Left renal cortex interstitium (tissue), 4 donors: ENCODE measurements at regions not wholly inside any gene's neighbourhood (a gene's known extent, or its start where the extent isn't known, plus 50 kb on each side); places are given as distances from the start of the nearest gene placed in this dataset.
A peak's percentile ranks its signal among the peaks of the same experiment; 100 is the strongest.
"Not testable (repeated sequence)": the region's sequence is repeated elsewhere in the genome, so short reads cannot be mapped to it uniquely, and the experiment has no call there.

Experiments
- DNase-seq, 4 donors: peaks; one replicate each; pipeline ENCODE4 v3.0.0-alpha.2; 2013; ENCODE audit warnings: low read depth in 4 of 4, low spot score in 2 of 4, missing footprints in 1 of 4

DNA sequence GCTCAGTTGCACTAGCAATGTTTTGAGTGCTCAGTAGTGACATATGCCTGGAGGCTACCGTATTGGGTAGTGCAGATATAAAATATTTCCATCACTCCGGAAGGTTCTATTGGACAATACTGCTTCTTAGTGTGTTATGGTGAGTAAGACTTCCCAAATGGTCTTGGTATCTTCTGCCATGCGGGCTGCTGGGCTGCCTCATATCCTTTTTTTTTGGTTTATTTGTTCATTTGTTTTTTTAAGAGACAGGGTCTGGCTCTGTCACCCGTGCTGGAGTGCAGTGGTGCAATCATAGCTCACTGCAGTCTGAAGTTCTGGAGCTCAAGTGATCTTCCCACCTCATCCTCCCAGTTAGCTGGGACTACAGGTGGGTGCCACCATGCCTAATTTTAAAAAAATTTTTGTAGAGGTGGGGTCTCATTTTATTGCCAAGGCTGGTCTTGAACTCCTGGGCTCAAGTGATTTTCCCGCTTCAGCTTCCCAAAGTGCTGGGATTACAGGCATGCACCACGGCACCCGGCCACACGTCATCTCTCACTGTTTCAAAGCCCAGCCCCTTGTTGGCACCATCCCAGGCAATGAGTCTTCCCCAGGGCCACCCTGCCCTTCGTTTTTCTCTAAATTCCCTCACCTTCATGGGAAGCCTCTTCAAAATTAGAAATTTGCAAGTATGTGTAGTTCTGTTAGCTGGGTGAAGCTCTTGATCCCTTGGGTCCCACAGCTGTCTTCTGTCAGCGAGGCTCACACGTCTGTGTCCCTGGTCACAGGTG lies 111.0 kb upstream of the KLF14 start:
- DNase-seq: no peak

DNA sequence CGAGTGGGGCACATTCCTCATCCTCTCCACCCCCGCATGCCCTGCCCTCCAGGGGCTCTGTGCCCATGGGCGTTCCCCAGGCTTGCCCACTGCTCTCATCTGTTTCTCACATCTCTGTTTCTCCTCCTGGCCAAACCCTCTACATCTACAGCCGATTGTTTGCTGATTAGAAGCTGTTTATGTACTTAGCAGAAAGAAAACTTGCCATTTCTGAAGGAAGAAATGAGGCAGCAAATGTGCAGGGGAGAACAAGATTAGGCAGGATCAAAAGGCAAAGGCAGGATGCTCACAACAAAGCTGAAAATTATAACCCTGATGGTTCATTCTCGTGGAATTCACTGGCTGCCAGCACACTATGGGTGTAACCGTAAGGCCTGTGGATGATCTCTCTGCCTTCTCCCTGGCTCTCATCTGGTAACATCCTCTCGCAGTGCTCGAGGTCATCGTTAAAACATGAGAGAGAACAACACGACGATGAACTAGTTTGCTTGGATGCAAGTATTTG lies 111.6 kb upstream of the KLF14 start:
- DNase-seq: no peak

DNA sequence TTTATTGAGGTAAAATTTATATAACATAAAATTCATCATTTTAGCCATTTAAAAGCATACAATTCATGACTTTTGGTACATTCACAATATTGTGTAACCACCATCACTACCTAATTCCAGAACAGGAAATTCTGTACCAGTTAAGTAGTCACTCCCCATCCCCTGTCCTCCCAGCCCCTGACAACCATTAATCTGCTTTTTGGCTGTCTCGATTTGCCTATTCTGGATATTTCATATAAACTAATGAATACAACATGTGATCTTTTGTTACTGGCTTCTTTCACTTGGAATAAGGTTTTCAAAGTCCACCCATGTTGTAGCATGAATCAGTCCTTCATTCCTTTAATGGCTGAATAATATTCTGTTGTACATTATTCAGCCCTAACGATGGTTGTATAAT lies 115.6 kb upstream of the KLF14 start:
- DNase-seq: no peak

DNA sequence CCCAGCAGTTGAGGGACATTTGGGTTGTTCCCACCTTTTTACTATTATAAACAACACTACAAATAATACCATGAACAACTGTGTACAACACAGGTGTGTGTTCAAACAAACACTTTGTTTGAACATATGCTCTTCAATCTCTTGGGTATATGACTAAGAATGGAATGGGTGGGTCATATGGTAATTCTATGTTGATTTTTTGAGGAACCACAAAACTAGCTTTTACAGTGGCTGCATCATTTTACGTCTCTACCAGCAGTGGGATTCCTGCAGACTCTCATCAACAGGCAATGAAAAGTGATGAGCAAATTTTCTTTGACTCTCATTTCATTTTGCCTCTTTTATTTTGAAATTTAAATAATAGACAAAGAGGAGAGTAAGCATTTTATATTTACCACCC lies 116.9 kb upstream of the KLF14 start:
- no peak for DNase-seq

DNA sequence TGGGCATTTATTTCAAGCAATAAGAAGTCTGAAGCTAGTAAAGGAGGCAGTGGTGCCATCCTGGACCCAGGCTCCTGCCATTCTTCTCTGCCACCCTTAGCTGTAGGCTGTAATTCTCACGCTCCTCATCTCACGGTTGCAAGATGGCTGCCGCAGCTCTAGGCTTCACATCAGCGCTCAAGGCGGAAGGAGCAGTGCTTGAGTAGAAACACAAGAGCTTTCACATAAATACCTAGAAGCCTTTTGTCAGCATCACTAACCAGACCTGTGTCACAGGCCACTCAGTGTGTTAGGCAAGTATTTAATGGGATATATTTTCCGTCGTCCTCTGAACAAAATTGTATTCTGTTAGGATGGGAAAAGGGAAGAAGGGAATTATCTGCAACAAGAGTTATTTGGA lies 118.9 kb upstream of the KLF14 start:
- no peak for DNase-seq

DNA sequence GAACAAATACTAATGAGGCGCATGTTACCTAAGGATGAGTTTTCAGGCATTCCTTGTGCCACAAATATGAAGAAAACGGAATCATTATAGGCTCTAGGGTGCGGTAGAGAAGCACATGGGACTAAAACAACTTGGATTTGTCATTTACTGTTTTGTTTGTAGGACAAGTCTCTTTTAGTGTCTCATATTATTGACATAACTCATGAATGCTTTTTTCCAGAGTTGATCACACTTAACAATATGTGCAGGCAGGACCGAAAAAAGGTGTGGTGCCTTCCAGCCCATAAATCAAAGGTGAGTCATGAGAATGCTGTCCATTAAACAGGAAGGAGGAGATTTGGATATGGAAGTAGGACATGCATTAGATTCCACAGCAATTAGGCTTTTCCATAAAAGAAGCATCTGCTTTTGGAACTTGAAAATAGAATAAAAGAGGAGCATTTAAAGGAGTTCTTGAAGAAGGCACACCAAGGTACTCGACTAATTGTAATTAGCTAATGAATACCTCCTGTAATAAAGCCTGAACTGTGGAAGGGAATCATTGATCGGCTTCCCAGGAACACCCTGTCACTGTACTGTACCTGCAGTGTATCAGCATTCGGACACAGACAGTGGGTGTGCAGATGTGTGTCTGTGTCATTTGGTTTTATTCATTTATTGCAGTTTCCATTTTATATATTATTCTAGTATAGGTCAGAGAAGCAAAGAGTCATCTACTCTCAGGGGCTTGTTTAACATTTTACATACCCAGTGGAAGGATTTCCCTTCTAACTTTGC lies 119.7 kb upstream of the KLF14 start:
- no peak for DNase-seq

DNA sequence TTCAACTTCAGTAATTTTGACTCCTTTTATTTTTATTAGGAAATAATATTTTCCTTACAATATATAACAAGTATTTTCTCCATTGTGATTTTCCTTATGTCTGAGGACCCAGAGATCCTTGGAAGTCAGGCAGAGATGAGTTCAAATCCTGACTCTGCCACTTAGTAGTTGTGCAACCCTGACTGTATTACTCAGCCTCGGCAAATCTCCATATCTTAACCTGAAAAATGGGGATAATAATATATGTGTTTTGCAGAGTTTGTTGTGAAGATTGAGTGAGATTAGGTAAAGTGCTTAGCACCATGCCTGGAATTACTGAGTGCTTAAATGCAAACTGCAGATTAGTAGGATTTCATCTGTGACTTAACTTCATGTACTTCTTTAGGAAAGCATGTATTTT lies 120.5 kb upstream of the KLF14 start:
- no peak for DNase-seq

DNA sequence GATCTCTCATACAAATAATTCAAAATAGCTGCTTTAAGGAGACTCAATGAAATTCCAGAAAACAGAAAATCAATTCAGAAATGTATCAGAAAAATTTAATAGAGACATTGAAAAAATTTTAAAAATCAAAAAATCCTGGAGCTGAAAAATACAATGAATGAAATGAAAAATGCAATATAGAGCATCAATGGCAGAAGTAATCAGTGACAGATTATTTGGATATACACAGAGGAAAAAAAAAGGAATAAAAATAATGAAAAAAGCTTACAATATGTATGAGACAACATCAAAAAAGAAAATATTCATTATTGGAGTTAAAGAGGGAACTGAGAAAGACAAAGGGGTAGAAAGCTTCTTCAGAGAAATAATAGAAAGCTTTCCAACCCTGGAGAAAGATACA lies 122.9 kb upstream of the KLF14 start:
- no peak for DNase-seq

DNA sequence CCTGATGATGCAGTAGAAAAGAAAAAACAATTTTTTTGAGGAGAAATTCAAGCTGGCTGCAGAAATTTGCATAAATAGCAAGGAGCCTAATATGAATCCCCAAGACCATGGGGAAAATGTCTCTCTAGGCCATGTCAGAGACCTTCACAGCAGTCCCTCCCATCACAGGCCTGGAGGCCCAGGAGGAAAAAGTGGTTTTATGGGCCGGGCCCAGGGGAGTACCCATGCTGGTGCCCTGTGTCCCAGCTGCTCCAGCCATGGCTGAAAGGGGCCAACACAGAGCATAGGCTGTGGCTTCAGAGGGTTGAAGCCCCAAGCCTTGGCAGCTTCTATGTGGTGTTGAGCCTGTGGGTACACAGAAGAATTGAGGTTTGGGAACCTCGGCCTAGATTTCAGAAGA lies 126.8 kb upstream of the KLF14 start:
- DNase-seq: not testable (repeated sequence)

DNA sequence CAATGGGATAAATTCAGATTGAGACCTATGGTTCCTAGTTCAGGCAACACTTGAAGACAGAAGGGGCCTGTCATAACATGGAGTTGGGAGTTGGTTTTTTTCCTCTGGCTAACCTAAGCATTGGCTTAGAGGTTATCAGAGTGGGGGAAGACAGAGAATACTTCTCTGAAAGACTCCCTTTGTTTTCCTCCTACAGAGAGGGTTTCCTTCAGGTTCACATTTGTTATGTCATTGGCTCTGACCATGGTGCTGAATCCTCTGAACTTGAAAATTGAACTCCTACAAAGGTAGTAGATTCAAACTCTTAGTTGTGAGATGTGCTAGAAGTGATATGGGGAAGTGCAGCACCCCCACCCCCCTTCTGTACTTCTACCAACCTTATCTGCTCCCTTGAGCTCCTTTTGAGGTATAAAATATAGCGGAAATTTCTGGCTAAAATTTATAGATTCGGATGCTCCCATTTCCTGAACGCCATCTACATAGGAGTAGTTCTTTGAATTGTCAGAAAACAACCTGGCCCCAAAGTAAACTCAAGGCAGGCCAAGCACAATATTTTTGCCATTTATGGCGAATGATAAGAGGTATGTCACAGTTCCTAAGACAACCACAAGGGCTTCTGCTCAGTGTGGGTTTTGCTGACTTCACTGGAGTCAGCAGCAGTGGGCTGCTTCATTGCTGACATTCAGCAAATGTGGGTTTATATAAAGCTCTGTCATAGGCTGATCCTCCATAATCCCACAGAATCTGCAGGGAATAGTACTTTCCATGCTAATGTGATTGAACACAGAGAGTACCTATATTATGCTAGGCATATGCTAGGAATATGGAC lies 131.6 kb upstream of the KLF14 start:
- DNase-seq: peak in 1 of 4 donors; percentile 47

DNA sequence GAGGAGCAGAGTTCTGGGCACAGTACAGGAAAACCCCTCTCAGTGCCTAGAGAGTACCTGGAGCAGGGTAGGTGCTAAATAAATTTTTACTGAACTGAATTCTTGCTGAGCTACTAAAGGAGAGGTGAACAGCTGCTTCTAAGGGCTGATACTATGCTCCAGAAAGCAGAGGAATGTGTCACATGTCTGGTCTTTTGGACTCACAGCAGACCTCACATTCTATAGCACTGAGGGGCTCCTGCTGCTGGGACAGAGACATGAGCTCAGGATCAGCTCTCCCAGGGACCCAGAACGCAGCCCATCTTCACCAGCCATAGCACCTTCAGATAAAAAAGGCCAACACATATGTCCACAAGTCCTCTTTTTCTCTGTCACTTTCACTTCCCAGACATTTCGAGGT lies 133.0 kb upstream of the KLF14 start:
- no peak for DNase-seq

DNA sequence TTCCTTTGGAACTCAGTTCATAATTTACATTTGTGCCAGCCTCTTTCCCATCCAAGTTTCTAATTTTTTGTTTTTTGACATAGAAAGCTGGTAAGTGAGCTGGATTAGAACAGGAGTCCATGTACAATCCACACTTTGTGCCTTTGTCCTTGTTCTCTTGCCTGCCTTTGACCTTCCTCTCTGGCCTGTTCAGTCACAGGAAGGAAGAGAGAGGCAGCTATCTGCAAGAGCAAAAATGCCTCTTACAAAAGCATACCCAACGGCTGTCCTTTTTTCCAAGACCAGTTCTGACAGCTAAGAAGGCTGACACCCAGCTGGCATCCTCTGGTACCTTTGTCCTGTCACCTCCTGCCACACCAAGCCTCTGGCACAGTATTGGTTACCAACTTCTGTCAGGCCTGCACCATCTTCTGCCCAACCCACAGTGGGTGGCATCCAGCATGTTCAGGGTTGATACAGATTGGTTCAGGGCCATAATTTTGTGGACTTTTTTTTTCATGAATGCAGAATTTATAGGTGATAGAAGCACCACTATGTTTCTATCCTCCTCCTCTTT lies 133.7 kb upstream of the KLF14 start:
- no peak for DNase-seq

DNA sequence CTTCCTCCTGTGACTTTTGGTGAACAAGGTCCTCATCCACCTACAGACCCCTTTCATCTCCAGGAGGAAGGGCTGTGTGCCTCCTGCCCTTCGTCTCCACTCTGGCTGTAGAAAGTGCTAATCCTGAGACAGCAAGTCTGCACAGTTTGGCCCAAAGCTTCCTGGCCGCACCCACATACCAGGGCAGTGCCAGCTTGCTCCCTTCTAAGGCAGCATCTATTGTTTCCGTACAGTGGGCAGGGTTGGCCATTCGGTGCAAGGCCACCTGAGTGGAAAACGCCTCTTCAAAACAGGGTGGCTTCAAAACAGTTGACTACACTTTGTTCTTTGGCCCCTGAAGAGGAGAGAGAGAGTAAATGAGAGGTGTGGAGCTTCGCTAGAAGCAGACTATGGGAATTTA lies 134.1 kb upstream of the KLF14 start:
- DNase-seq: no peak

DNA sequence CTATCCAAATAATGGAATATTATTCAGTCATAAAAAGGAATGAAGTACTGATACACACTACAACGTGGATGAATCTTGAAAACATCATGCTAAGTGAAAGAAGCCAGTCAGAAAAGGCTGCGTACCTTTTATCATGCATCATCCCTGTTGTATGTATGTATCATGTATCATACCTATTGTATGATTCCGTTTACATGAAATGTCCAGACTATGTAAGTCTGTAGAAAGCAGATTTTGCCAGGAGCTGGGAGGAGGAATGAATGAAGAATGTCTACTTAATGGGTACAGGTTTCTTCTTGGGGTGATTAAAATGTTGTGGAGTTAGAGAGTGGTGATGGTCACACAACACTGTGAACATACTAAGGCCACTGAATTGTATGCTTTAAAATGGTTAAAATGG lies 135.9 kb upstream of the KLF14 start:
- no peak for DNase-seq

DNA sequence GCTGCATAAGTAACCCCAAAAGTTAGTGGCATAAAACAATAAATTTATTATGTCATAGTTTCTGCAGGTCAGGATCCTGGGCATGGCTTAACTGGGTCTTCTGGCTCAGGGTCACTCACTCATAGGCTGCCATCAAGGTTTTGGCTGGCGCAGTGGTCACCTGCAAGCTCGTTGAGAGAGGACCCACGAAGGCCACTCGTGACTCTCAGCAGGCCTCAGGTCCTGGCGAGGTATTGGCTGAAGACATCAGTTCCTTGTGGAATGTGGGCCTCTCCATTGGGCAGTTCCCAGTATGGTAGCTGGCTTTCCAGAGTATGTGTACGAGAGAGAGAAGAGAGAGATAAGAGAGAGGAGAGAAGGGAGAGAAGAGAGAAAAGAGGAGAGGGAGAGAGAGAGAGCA lies 138.3 kb upstream of the KLF14 start:
- DNase-seq: no peak

DNA sequence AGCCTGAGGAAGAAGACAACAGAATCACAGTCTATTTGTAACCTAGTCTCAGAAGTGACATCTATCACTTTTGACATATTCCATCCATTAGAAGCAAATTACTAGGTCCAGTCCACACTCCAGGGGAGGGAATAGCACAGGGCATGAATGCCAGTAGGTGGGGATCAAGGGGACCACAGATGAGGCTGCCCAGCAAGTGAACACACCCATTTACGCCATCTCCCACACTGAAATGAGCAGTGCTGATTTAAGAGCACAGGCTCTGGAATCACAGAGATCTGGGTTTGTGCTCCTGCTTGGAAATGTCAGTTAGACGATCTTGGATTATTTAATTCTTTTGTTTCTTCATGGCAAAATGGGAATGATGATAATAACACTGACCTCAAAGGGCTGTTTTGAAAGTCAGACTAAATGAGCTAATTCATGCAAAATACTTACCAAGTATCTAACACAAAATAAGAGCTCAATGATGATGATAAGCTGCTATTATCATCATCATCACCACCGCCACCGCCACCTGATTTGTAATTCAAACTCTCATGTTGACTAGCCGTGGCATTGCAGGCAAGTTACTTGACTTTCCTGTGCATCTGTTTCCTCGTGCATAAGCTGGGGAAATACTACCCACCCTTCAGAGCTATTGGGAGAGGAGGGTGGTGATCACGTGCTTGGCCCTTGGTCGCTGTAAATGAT lies 138.9 kb upstream of the KLF14 start:
- no peak for DNase-seq

DNA sequence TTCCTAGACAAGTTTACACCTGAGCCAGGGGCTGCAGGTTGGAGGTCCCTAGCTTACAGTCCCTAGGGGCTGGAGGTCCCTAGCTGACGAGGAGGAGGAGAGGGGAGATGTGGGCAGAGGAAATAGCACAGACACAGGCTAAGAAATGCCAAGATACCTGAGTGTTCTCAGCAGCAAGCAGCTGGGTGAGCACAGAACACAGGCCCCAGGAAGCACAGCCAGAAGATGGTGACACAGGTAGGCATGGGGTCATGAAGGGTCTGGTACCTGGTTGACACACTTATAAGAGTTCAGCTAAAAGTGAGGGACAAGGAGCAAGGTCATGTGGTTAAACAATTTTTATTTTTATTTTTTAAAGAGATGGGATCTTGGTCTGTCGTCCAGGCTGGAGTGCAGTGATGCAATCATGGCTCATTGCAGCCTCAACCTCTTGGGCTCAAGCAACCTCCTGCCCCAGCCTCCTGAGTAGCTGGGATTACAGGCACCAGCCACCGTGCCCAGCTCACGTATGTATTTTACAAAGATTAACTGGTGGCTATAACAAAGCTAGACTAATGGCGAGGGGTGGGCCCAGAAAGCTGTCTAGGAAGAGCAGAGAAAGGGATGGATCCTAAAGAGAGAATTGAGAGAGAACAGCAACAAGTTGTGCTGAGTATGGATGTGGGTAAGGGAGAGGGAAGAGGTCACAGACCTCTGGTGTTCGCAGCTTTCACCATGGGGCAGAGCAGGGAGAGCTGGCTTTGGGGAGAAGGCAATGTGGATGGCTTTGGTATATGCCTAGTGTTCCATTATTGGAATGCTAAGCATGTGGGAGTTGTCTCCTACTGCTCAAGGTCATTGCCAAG lies 140.3 kb upstream of the KLF14 start:
- DNase-seq: no peak

DNA sequence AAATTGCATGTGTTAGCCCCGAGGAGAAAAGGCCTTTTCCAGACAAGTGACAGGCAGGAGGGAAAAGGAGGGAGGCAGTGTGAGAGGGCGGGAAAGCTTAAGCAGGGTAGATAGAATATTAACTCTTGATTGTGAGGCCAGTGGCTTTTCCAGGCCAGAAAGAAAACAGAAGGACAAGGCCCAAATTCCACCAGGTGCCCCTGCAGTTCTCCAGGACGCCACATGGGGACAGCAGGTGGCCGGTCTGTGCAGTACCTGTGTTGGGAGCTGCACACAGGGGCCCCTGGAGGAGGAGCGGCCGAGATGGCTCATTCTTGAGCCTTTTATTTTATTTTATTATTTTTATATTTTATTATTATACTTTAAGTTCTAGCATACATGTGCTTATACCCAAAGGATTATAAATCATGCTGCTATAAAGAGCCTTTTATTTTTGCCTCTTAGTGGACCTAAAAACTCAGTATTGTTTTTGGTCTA lies 141.3 kb upstream of the KLF14 start:
- DNase-seq: no peak

DNA sequence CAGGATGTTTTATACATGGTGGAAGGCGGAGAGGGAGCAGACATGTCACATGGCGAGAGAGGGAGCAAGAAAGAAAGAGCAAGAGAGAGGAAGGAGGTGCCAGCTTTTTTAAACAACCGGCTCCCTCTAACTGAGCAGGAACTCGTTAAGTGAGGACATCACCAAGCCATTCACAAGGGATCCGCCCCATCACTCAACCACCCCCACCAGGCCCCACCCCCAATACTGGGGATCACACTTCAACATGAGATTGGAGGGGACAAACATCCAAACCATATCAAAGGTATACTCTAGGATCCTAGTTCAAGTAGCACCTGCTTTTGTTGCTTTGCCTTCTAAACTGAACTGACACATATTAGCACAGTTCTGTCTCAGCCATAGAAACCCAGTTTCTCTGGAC lies 141.9 kb upstream of the KLF14 start:
- DNase-seq: no peak
